ENCODE measurements at regions not wholly inside any gene's neighbourhood (a gene's known extent, or its start where the extent isn't known, plus 50 kb on each side); places are given as distances from the start of the nearest gene placed in this dataset.
"Not testable (repeated sequence)": the region's sequence is repeated elsewhere in the genome, so short reads cannot be mapped to it uniquely, and the experiment has no call there.

- peak in 3 of 42 donors; percentile 14 to 43 (median 21) for DNase-seq
- intact Hi-C loops (cut with DNase I): no loop called here
Observed at GRCh38 chr7:156368053-156368843, 272.3 kb upstream of the RNF32 start.

DNA sequence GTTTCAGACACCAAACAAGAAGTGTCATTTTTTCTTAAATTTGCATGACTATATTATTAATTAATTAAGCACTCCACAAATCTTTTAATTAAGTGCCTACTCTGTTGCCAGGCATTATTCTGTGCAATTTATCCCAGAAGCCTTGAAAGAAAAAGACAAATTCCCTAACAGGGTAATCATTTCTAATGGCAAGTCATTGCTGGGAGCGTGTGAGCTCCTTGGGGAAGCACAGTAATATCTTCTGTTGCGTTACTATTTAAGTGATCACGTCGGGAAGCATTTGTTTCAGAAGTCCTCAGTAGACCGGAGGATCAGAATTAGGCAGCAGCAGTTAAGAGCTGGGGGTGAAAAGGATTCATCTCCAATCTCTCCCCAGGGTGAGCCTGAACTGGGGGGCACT lies 276.8 kb upstream of the RNF32 start:
- intact Hi-C loops (cut with DNase I): no loop called here
- DNase-seq: no peak

DNA sequence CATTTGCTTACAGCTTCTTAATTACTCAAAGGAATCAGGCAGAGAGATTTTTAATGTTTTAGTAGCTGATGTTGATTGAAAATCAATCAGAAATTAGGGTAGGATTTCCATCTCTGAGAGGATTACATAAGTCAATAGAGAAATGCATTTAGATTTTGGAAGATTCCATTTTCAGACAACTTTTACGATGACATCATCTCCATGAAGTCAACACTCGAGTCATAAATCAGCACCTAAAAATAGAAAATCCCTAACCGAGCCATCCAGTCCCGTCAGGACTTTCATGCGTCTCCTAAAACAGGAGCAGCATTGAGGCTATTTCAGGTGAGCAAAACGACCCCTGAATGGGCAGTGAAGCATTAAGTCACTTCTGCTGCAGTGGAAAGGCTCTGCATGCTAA lies 279.7 kb upstream of the RNF32 start:
- DNase-seq: no peak
- intact Hi-C loops (cut with DNase I): no loop called here

DNA sequence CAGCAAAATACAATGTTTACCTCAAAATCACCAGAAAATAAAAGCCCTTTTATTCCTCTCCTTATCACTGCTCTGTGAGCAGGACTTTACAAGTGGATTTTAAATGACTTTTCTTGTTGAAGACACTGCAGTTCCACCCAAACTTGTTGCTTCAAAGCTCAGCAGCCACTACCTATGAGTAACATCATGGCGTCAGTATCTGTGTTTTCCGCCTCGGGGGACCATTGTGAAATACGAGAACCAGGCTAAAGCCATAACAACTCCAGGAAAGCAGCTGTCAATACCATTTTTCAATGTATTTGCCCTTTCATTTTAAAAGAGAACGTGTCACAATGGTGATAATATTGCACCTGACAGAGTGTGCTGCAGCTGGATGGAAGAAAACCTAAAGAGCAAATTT lies 284.0 kb upstream of the RNF32 start:
- intact Hi-C loops (cut with DNase I): no loop called here
- DNase-seq: no peak

DNA sequence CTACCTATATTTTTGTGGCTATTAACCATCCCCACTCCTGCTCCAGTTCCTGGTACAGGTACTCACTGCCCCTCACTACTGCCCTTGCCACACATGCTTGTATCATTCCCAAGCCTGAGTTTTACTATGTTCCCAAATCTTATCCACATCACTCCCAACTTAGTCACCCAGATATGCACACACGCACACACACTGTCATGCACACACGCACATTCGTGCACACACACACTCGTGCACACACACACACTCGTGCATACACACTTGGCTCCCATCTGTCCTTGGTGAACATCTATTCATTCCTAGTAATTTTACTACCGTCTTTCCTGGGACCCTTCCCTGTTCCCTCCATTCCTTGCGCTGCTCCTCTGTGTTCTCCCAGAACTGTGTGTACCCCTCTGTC lies 287.2 kb upstream of the RNF32 start:
- intact Hi-C loops (cut with DNase I): no loop called here
- no peak for DNase-seq

DNA sequence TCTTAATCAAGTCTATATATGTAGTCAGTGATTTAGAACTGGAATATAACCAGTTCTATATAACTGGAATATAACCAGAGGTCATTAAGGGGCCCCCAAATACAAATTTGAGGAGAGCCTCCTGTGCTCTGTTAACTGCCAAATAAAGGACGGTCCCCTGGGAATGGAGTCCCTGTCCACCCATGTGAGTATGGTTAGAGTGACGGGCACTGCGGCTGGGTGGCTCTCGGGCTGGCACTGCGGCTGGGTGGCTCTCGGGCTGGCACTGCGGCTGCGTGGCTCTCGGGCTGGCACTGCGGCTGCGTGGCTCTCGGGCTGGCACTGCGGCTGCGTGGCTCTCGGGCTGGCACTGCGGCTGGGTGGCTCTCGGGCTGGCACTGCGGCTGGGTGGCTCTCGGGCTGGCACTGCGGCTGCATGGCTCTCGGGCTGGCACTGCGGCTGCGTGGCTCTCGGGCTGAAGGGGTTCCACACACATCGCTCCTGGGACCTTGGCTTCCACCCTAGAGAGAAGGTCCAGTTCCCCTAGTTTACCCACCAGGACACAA lies 292.8 kb upstream of the RNF32 start:
- DNase-seq; intact Hi-C loops (cut with DNase I): not testable (repeated sequence)

GRCh38 chr7:156347132-156347531 lies 293.4 kb upstream of the RNF32 start:
- no peak for DNase-seq
- intact Hi-C loops (cut with DNase I): no loop called here

- intact Hi-C loops (cut with DNase I): no loop called here
- no peak for DNase-seq
Observed at GRCh38 chr7:156344595-156344994, 296.0 kb upstream of the RNF32 start.

DNA sequence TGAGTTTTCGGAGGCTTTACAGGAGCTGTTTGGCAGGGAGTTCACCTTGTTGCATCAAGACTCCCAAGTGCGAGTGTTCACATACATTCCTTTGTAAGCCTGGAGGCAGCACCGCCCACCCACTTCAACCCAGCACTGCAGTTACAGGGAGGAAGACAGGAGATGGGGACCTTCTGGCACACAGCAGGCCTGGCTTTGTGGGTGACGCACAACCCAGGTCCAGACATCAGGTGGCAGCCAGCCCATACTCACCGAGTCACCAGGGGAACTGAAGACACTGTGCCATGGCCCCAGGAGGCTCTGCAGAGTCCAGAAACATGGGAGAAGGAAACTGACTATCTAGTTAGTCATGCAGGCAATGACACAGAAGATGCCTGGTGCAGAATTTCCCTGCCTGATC lies 305.9 kb upstream of the RNF32 start:
- intact Hi-C loops (cut with DNase I): no loop called here
- peak in 15 of 42 donors; percentile 8 to 71 (median 30) for DNase-seq

DNA sequence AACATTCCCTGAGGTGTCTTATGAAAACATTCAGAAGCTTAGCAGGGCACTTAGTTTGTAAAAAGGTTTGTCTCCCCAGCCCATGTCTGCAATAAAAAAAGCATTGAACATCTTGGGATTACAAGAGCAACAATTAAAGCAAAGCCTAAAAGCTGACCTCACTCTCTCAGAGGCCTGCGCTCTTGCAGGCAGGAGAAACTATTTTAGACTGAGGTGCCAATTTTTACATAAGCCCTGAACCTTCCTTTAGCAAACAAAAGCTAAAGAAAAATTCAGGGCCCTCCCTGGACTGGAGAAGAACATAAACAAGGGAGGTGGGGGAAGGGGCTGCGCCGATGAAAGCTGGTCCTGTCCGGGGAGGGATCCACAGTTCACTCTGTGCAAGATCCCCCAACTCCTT lies 312.7 kb upstream of the RNF32 start:
- intact Hi-C loops (cut with DNase I): no loop called here
- DNase-seq: no peak

DNA sequence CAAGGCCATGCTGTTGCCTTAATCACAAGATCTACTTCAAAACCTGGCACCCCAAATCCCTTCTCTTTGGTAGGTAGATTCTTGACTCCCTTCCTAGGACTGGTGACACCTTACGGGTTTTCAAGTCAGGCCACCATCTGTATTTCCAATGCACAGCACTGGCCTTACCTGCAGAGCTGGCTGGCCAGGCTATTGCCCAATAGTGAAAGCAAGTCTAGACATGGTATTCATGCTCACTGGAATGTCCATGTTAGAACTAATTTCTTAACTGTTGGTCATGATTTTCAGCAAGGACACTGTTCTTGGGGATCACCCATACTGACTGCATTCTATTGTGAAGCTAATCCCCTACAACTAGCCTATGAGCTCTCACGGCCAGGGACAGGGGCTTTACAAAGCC lies 313.1 kb upstream of the RNF32 start:
- intact Hi-C loops (cut with DNase I): no loop called here
- DNase-seq: no peak

- DNase-seq: no peak
- intact Hi-C loops (cut with DNase I): no loop called here
Observed at GRCh38 chr7:156324201-156324600, 316.4 kb upstream of the RNF32 start.

DNA sequence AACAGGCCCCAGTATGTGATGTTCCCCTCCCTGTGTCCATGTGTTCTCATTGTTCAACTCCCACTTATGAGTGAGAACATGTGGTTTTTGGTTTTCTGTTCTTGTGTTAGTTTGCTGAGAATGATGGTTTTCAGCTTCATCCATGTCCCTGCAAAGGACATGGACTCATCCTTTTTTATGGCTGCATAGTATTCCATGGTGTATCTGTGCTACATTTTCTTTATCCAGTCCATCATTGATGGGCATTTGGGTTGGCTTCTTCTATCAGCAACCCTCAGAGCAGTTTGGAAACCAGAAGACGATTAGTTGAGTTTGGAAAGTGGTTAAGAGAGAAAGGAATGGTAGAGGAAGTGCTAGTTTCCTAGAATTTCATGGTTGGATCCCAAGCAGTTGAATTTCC lies 319.1 kb upstream of the RNF32 start:
- DNase-seq; intact Hi-C loops (cut with DNase I): not testable (repeated sequence)

GRCh38 chr7:156318926-156319325 lies 321.6 kb upstream of the RNF32 start:
- DNase-seq: no peak
- intact Hi-C loops (cut with DNase I): no loop called here

DNA sequence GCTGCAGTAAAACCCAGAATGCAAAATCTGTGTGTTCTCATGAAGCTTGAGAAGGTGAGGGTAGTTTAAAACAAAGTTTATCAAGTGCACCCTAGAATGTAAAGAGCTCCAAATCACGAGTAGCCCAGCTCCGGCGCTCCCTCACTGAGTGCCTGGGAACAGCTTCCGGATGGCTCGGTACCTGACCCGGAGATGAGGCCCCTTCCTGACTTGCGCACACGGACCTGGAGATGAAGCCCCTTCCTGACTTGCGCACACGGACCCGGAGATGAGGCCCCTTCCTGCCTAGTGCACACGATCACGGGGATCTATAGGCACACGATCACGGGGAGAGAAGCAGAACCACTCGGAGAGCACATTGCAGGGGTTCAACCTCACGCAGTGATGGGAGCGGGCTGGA lies 322.1 kb upstream of the RNF32 start:
- no peak for DNase-seq
- intact Hi-C loops (cut with DNase I): no loop called here

- DNase-seq: peak in 41 of 42 donors; percentile 15 to 75 (median 48)
- intact Hi-C loops (cut with DNase I): no loop called here
Observed at GRCh38 chr7:156309016-156309620, 331.5 kb upstream of the RNF32 start.

DNA sequence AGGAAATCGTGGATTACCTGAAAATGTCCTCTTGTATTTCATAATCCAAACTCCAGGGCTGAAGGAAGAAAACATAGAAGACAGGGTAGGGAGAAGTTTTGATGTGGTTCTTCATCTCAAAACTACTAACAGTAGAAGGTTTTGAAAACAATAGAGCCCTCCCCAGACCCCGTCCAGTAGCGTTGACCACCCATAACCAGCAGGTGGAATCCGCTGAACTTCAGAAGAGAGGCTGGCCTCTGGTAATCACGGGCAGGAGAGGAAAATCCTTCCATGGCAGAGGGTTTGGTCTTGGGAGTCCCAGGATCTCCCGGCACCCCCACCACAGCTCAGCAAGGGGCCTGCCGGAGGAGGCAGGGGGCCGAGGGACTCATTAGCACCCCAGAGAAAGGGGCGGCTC lies 333.4 kb upstream of the RNF32 start:
- no peak for DNase-seq

DNA sequence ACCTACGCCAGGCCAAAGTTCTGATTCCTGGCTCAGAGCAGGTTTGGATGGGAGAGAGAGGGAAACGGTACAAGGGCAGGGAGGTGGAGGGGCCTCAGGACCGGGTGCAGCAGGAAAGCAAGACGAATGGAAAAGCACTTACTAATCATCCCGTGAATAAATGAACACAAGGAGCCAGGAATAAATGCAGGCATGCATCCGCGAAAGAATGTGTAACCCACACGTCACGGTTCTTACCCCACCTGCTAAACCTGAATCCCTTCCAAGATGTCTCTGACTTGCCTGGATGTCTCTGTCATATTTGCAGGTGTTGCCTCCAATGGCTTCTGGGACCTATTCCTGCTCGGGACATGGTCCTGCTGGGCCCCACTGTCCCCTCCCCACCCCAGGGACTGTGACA lies 335.2 kb upstream of the RNF32 start:
- intact Hi-C loops (cut with DNase I): no loop called here
- no peak for DNase-seq

More for the DNA sequence above, 333.4 kb upstream of the RNF32 start:
- intact Hi-C loops (cut with DNase I): no loop called here

DNA sequence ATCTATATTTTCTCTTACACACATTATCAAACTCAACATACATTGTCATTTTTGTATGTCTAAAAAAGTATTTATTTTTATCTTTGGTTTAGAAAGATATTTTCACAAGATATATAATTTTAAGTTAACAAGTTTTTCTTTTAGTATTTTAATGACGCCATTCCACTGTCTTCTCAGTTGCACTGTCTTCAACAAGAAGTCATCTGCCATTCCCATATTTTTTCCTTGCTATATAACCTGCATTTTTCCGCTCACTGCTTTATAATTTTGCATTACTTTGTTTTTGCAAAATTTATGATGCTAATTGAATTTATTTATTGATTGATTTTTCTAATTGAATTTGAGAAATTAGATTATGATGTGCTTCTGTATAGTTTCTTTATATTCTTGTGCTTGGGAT lies 357.8 kb upstream of the RNF32 start:
- no peak for DNase-seq
- intact Hi-C loops (cut with DNase I): no loop called here

DNA sequence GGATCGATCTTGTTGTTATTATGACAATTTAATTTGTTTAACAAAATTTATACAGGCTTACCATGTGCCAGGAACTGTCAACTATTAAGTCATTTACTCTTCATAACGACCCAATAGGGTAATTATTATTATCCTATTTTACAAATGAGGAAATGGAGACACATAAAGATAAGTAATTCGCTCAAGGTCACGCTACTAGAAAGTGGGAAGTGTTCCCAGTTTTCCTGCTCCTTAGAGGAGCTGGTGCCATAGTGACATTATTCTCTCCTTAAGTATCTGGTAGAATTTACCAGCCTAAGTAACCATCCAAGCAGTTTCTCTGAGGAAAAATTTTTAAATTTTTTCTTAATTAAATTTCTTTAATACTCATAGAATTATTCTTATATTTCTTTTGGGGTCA lies 360.9 kb upstream of the RNF32 start:
- intact Hi-C loops (cut with DNase I): no loop called here
- DNase-seq: no peak

DNA sequence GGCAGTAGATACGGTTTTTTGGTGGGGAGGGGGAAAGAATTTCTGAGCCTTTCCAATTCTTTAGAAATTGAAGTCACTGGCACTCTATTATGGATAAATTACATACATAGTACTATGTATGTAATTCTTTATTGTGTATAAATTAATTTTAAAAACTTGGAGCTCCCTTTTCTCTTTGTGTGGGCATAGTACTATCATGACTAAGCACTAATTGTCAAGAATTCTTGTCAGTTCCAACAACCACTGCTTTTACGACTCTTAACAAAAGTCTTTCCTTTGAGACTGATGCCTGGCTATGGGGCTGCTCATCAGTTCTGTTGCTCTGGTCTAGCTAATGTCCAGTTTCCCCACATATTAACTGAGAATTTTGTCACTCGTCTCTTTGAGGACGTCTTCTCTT lies 365.3 kb upstream of the RNF32 start:
- peak in 2 of 42 donors; percentile 3 to 11 for DNase-seq
- intact Hi-C loops (cut with DNase I): no loop called here

Data from head of caudate nucleus (tissue), 42 donors.